Right lobe of liver (tissue), 4 donors: ENCODE measurements at regions not wholly inside any gene's neighbourhood (a gene's known extent, or its start where the extent isn't known, plus 50 kb on each side); places are given as distances from the start of the nearest gene placed in this dataset.

ENCODE experiments used
- POLR2A ChIP-seq: fragments of 450-650 bp; IDR thresholded peaks from one replicate; pipeline ENCODE4 v1.6.1; 2017; ENCODE audit warnings: antibody characterized with exemption, mild to moderate bottlenecking
- TF ChIP-seq, protein P1 (sequence below), 4 donors: fragments of 200-600 bp in 3 of 4; fragments of 450-650 bp in 1 of 4; IDR thresholded peaks; one replicate each; pipeline versions ENCODE4 v1.5.1 to v1.8.0; 2016 to 2022; ENCODE audit warnings: antibody characterized with exemption in 4 of 4, mild to moderate bottlenecking in 2 of 4
- donor health status: DM: no; HTN: no; CAD: no.
- donor health status: DM: no; HTN: no; CAD: no.
- donor health status: DM: no; HTN: yes; CAD: no.

DNA sequence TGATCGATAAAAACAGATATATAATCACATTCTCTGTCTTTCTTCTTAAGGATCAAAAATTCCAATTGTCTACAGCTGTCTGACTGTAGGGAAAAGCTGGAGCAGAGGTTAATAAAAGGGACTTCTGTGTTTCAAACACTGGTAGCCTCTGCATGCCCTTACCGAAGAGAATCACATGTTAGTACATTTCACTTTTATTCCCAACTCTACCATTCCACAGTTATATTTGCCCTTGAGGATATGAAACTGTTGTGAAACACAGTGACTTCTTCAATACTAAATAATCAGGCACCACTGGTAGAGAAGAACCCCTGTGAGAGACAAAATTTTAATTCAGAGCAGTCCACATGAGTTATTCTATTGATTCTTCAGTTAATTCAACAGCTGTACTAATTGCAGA lies 1187.3 kb upstream of the CITED2 start:
- TF ChIP-seq, protein P1, sequence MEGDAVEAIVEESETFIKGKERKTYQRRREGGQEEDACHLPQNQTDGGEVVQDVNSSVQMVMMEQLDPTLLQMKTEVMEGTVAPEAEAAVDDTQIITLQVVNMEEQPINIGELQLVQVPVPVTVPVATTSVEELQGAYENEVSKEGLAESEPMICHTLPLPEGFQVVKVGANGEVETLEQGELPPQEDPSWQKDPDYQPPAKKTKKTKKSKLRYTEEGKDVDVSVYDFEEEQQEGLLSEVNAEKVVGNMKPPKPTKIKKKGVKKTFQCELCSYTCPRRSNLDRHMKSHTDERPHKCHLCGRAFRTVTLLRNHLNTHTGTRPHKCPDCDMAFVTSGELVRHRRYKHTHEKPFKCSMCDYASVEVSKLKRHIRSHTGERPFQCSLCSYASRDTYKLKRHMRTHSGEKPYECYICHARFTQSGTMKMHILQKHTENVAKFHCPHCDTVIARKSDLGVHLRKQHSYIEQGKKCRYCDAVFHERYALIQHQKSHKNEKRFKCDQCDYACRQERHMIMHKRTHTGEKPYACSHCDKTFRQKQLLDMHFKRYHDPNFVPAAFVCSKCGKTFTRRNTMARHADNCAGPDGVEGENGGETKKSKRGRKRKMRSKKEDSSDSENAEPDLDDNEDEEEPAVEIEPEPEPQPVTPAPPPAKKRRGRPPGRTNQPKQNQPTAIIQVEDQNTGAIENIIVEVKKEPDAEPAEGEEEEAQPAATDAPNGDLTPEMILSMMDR (IDR thresholded peaks at IDR 0.05) = no peak
- TF ChIP-seq POLR2A = no peak
